Esophagus (tissue), 2 donors: ENCODE measurements at regions not wholly inside any gene's neighbourhood (a gene's known extent, or its start where the extent isn't known, plus 50 kb on each side); places are given as distances from the start of the nearest gene placed in this dataset.

Source experiments
- H3K27ac ChIP-seq, 2 donors: one replicate each; pipeline ENCODE4 v1.5.1; 2013; ENCODE audit warnings: low read depth in 2 of 2, mild to moderate bottlenecking in 2 of 2, inconsistent platforms in 1 of 2, low read length in 1 of 2, moderate library complexity in 1 of 2
- H3K27me3 ChIP-seq, 2 donors: one replicate each; pipeline ENCODE4 v1.6.1; 2013; ENCODE audit warnings: low read length in 2 of 2, control low read depth in 1 of 2, mild to moderate bottlenecking in 1 of 2; ENCODE audit not compliant: insufficient read depth in 2 of 2, control insufficient read depth in 1 of 2
- H3K36me3 ChIP-seq, 2 donors: one replicate each; pipeline ENCODE4 v1.6.1; 2013; ENCODE audit warnings: low read length in 1 of 2; ENCODE audit not compliant: control insufficient read depth in 2 of 2, insufficient read depth in 2 of 2
- H3K4me1 ChIP-seq, 2 donors: one replicate each; pipeline ENCODE4 v1.6.1; 2013; ENCODE audit warnings: low read length in 1 of 2; ENCODE audit not compliant: control insufficient read depth in 2 of 2, insufficient read depth in 2 of 2
- H3K4me3 ChIP-seq, 2 donors: one replicate each; pipeline ENCODE4 v1.5.1; 2013; ENCODE audit warnings: low read length in 2 of 2, mild to moderate bottlenecking in 2 of 2, low read depth in 1 of 2, moderate library complexity in 1 of 2
- H3K9me3 ChIP-seq, 2 donors: one replicate each; pipeline ENCODE4 v1.6.1; 2013; ENCODE audit warnings: mild to moderate bottlenecking in 2 of 2, low read depth in 1 of 2, low read length in 1 of 2, moderate library complexity in 1 of 2; ENCODE audit not compliant: control insufficient read depth in 2 of 2, insufficient read depth in 1 of 2
- WGBS, 2 donors: extraction: QIAGEN DNeasy Blood & Tissue Kit; methylation state at CpG; one replicate each; pipeline ENCODE4 v1.1.7; 2013; 5-methylcytosine and 5-hydroxymethylcytosine counted together
- donor health status: healthy with polysubstance abuse.
- donor health status: Bipolar disorder and iron deficiency.

GRCh38 chrX:140180585-140180984 is 215.3 kb upstream of the CXorf66 start:
- Histone ChIP-seq H3K36me3 (no peaks in the 10 kb centered on the region), H3K27ac (no peak overlapping the region), H3K4me3 (no peak overlapping the region), H3K9me3 (peaks cover 0 to 3% of the 10 kb centered on the region in 2 donors), H3K4me1 (no peaks in the 10 kb centered on the region), H3K27me3 (no peaks in the 10 kb centered on the region)
- 60 to 61% methylated on average over 3 of the region's 3 CpGs for WGBS, 2 donors

GRCh38 chrX:140177821-140178220 is 212.5 kb upstream of the CXorf66 start:
- H3K4me1 ChIP-seq = no peaks in the 10 kb centered on the region
- H3K27me3 ChIP-seq = no peaks in the 10 kb centered on the region
- peaks cover 0 to 4% of the 10 kb centered on the region in 2 donors for H3K9me3 ChIP-seq
- no peaks in the 10 kb centered on the region for H3K36me3 ChIP-seq
- no peak overlapping the region for H3K4me3 ChIP-seq
- no peak overlapping the region for H3K27ac ChIP-seq
- WGBS, 2 donors = 30 to 32% methylated on average over 3 of the region's 3 CpGs

GRCh38 chrX:140172401-140172800 is 207.1 kb upstream of the CXorf66 start:
- Histone ChIP-seq H3K27ac (no peak overlapping the region), H3K9me3 (peaks cover 0 to 8% of the 10 kb centered on the region in 2 donors), H3K4me1 (no peaks in the 10 kb centered on the region), H3K4me3 (no peak overlapping the region), H3K36me3 (no peaks in the 10 kb centered on the region), H3K27me3 (no peaks in the 10 kb centered on the region)
- 80 to 82% methylated on average over 2 of the region's 2 CpGs for WGBS, 2 donors

- H3K36me3 ChIP-seq = no peaks in the 10 kb centered on the region
- WGBS, 2 donors = 38% methylated on average over 2 of the region's 2 CpGs
Observed at GRCh38 chrX:140167551-140167950, 202.2 kb upstream of the CXorf66 start.

GRCh38 chrX:140165849-140166248 is 200.5 kb upstream of the CXorf66 start:
- 80 to 98% methylated on average over 1 of the region's 1 CpG for WGBS, 2 donors
- Histone ChIP-seq H3K9me3 (no peaks in the 10 kb centered on the region), H3K27me3 (peaks cover 0 to 3% of the 10 kb centered on the region in 2 donors), H3K27ac (no peak overlapping the region), H3K4me3 (no peak overlapping the region), H3K36me3 (no peaks in the 10 kb centered on the region), H3K4me1 (no peaks in the 10 kb centered on the region)

More at GRCh38 chrX:140167551-140167950, 202.2 kb upstream of the CXorf66 start:
- no peak overlapping the region for H3K27ac ChIP-seq
- H3K4me3 ChIP-seq = no peak overlapping the region
- peaks cover 0 to 3% of the 10 kb centered on the region in 2 donors for H3K27me3 ChIP-seq
- H3K4me1 ChIP-seq = no peaks in the 10 kb centered on the region
- H3K9me3 ChIP-seq = peaks cover 0 to 1% of the 10 kb centered on the region in 2 donors

- Histone ChIP-seq H3K27ac (no peak overlapping the region), H3K4me1 (no peaks in the 10 kb centered on the region), H3K36me3 (no peaks in the 10 kb centered on the region), H3K9me3 (no peaks in the 10 kb centered on the region), H3K27me3 (peaks cover 0 to 3% of the 10 kb centered on the region in 2 donors), H3K4me3 (no peak overlapping the region)
- WGBS, 2 donors = 56 to 73% methylated on average over 5 of the region's 5 CpGs
Observed at GRCh38 chrX:140164391-140164790, 199.1 kb upstream of the CXorf66 start.

GRCh38 chrX:140163371-140164159 is 198.2 kb upstream of the CXorf66 start:
- no peaks in the 10 kb centered on the region for H3K4me1 ChIP-seq
- WGBS, 2 donors = 70 to 78% methylated on average over 3 of the region's 3 CpGs
- H3K4me3 ChIP-seq = no peak overlapping the region
- H3K36me3 ChIP-seq = no peaks in the 10 kb centered on the region
- H3K27ac ChIP-seq = no peak overlapping the region
- peaks cover 0 to 3% of the 10 kb centered on the region in 2 donors for H3K27me3 ChIP-seq
- no peaks in the 10 kb centered on the region for H3K9me3 ChIP-seq

GRCh38 chrX:140157611-140158010 is 192.3 kb upstream of the CXorf66 start:
- peaks cover 3 to 5% of the 10 kb centered on the region in 2 donors for H3K9me3 ChIP-seq
- H3K4me1 ChIP-seq = no peaks in the 10 kb centered on the region
- 25 to 47% methylated on average over 4 of the region's 4 CpGs for WGBS, 2 donors
- H3K27me3 ChIP-seq = no peaks in the 10 kb centered on the region
- H3K4me3 ChIP-seq = no peak overlapping the region
- no peaks in the 10 kb centered on the region for H3K36me3 ChIP-seq
- H3K27ac ChIP-seq = no peak overlapping the region

GRCh38 chrX:140157143-140157542 is 191.8 kb upstream of the CXorf66 start:
- 53 to 63% methylated on average over 2 of the region's 2 CpGs for WGBS, 2 donors
- H3K4me1 ChIP-seq = no peaks in the 10 kb centered on the region
- no peaks in the 10 kb centered on the region for H3K36me3 ChIP-seq

GRCh38 chrX:140151316-140151715 is 186.0 kb upstream of the CXorf66 start:
- Histone ChIP-seq H3K27ac (no peak overlapping the region), H3K4me3 (no peak overlapping the region), H3K9me3 (peaks cover 3 to 5% of the 10 kb centered on the region in 2 donors), H3K36me3 (no peaks in the 10 kb centered on the region), H3K4me1 (no peaks in the 10 kb centered on the region), H3K27me3 (no peaks in the 10 kb centered on the region)
- WGBS, 2 donors = 51 to 61% methylated on average over 3 to 4 of the region's 4 CpGs

More at GRCh38 chrX:140157143-140157542, 191.8 kb upstream of the CXorf66 start:
- H3K9me3 ChIP-seq = peaks cover 3 to 5% of the 10 kb centered on the region in 2 donors
- H3K27me3 ChIP-seq = no peaks in the 10 kb centered on the region
- no peak overlapping the region for H3K27ac ChIP-seq
- no peak overlapping the region for H3K4me3 ChIP-seq
